SK-N-SH (cell line): ENCODE measurements at regions not wholly inside any gene's neighbourhood (a gene's known extent, or its start where the extent isn't known, plus 50 kb on each side); places are given as distances from the start of the nearest gene placed in this dataset.

ENCODE experiments used
- ELF1 ChIP-seq: IDR thresholded peaks from 2 replicates; pipeline ENCODE4 v1.4.0; 2012
- EP300 ChIP-seq, 2 experiments: IDR thresholded peaks; 2 replicates each; pipeline versions ENCODE4 v1.4.0 to v1.6.1; 2012; ENCODE audit warnings: borderline replicate concordance in 1 of 2, low read depth in 1 of 2, low read length in 1 of 2
- GABPA ChIP-seq: IDR thresholded peaks from 2 replicates; pipeline ENCODE4 v1.4.0; 2012; ENCODE audit warnings: low read depth, mild to moderate bottlenecking
- JUND ChIP-seq: IDR thresholded peaks from 2 replicates; pipeline ENCODE4 v1.4.0; 2012
- RFX5 ChIP-seq: IDR thresholded peaks from 2 replicates; pipeline ENCODE4 v1.6.1; 2012; ENCODE audit warnings: mild to moderate bottlenecking, improper control_type of control experiment, low read length
- SIN3A ChIP-seq: IDR thresholded peaks from 2 replicates; pipeline ENCODE4 v1.6.1; 2012; ENCODE audit warnings: low read depth, mild to moderate bottlenecking, low read length, moderate library complexity, borderline replicate concordance
- SMC3 ChIP-seq: IDR thresholded peaks from 2 replicates; pipeline ENCODE4 v1.6.1; 2012; ENCODE audit warnings: low read depth, low read length, improper control_type of control experiment
- TAF1 ChIP-seq: IDR thresholded peaks from 2 replicates; pipeline ENCODE4 v1.6.1; 2012; ENCODE audit warnings: low read depth, mild to moderate bottlenecking, low read length, moderate library complexity, borderline replicate concordance
- TCF12 ChIP-seq: IDR thresholded peaks from 2 replicates; pipeline ENCODE4 v1.4.0; 2012
- TEAD4 ChIP-seq: IDR thresholded peaks from 2 replicates; pipeline ENCODE4 v1.4.0; 2012; ENCODE audit warnings: mild to moderate bottlenecking, borderline replicate concordance; ENCODE audit not compliant: insufficient read depth
- TF ChIP-seq, protein P1 (sequence below): fragments of 200-600 bp; sonication (generic); IDR thresholded peaks from 2 replicates; pipeline ENCODE4 v1.6.1; 2017; ENCODE audit warnings: antibody characterized with exemption, mild to moderate bottlenecking, moderate library complexity
- TF ChIP-seq, protein P2 (sequence below): IDR thresholded peaks from 2 replicates; pipeline ENCODE4 v1.6.1; 2012; ENCODE audit warnings: mild to moderate bottlenecking, low read depth, low read length, moderate library complexity
- TF ChIP-seq, protein P3 (sequence below): IDR thresholded peaks from 2 replicates; pipeline ENCODE4 v1.4.0; 2012; ENCODE audit warnings: low read depth

DNA sequence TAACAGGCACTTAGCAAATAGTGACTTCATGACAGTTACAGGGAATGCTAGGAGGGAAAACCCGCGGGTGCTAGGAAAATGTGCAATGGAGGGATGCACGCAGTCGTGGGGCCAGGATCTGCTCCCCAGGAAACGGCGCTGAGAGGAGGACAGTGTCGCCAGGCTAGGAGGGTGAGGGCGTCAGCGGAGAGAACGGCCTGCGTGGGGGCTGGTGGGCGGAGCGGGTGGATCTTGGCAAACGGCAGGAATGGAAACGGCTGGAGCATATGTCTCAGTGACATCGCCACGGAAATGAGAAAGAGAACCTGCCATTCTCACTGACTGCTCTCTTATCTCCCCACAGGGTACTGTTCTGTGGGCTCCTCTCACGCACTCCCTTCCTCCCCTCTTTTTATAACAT, 478.5 kb upstream of the ID2 start:
- no peak for TF ChIP-seq EP300 (IDR thresholded peaks at IDR 0.05; ENCODE audit: borderline replicate concordance in 1 of 2, low read depth in 1 of 2, low read length in 1 of 2)
- TF ChIP-seq, protein P1, sequence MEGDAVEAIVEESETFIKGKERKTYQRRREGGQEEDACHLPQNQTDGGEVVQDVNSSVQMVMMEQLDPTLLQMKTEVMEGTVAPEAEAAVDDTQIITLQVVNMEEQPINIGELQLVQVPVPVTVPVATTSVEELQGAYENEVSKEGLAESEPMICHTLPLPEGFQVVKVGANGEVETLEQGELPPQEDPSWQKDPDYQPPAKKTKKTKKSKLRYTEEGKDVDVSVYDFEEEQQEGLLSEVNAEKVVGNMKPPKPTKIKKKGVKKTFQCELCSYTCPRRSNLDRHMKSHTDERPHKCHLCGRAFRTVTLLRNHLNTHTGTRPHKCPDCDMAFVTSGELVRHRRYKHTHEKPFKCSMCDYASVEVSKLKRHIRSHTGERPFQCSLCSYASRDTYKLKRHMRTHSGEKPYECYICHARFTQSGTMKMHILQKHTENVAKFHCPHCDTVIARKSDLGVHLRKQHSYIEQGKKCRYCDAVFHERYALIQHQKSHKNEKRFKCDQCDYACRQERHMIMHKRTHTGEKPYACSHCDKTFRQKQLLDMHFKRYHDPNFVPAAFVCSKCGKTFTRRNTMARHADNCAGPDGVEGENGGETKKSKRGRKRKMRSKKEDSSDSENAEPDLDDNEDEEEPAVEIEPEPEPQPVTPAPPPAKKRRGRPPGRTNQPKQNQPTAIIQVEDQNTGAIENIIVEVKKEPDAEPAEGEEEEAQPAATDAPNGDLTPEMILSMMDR: no peak
- TF ChIP-seq GABPA: no peak
- no peak for TF ChIP-seq SMC3
- TF ChIP-seq, protein P2, sequence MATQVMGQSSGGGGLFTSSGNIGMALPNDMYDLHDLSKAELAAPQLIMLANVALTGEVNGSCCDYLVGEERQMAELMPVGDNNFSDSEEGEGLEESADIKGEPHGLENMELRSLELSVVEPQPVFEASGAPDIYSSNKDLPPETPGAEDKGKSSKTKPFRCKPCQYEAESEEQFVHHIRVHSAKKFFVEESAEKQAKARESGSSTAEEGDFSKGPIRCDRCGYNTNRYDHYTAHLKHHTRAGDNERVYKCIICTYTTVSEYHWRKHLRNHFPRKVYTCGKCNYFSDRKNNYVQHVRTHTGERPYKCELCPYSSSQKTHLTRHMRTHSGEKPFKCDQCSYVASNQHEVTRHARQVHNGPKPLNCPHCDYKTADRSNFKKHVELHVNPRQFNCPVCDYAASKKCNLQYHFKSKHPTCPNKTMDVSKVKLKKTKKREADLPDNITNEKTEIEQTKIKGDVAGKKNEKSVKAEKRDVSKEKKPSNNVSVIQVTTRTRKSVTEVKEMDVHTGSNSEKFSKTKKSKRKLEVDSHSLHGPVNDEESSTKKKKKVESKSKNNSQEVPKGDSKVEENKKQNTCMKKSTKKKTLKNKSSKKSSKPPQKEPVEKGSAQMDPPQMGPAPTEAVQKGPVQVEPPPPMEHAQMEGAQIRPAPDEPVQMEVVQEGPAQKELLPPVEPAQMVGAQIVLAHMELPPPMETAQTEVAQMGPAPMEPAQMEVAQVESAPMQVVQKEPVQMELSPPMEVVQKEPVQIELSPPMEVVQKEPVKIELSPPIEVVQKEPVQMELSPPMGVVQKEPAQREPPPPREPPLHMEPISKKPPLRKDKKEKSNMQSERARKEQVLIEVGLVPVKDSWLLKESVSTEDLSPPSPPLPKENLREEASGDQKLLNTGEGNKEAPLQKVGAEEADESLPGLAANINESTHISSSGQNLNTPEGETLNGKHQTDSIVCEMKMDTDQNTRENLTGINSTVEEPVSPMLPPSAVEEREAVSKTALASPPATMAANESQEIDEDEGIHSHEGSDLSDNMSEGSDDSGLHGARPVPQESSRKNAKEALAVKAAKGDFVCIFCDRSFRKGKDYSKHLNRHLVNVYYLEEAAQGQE: no peak
- TF ChIP-seq ELF1: no peak
- no peak for TF ChIP-seq TAF1
- TF ChIP-seq RFX5: no peak
- TF ChIP-seq TCF12: no peak
- no peak for TF ChIP-seq TEAD4
- TF ChIP-seq, protein P3, sequence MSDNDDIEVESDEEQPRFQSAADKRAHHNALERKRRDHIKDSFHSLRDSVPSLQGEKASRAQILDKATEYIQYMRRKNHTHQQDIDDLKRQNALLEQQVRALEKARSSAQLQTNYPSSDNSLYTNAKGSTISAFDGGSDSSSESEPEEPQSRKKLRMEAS: no peak
- no peak for TF ChIP-seq SIN3A
- no peak for TF ChIP-seq JUND
